ENCODE measurements at regions not wholly inside any gene's neighbourhood (a gene's known extent, or its start where the extent isn't known, plus 50 kb on each side); places are given as distances from the start of the nearest gene placed in this dataset.

GRCh38 chr6:80467408-80467807 is 360.9 kb downstream of the BCKDHB start:
- no peak for TF ChIP-seq CTCF (IDR thresholded peaks at IDR 0.05)
- no peaks in the 10 kb centered on the region for H3K27me3 Mint-ChIP-seq (ENCODE audit: unreplicated experiment)
- H3K4me1 Mint-ChIP-seq (ENCODE audit: unreplicated experiment): peaks cover 5% of the 10 kb centered on the region
- H3K27ac Mint-ChIP-seq (ENCODE audit: unreplicated experiment): no peak overlapping the region
- no peak for DNase-seq (ENCODE audit: extremely low spot score, unreplicated experiment)
- H3K4me3 Mint-ChIP-seq (ENCODE audit: unreplicated experiment): no peak overlapping the region
- no peaks in the 10 kb centered on the region for H3K36me3 Mint-ChIP-seq (ENCODE audit: unreplicated experiment)
- H3K9me3 Mint-ChIP-seq (ENCODE audit: unreplicated experiment): no peaks in the 10 kb centered on the region

- DNase-seq (ENCODE audit: extremely low spot score, unreplicated experiment): no peak
- no peak overlapping the region for H3K4me3 Mint-ChIP-seq (ENCODE audit: unreplicated experiment)
- TF ChIP-seq CTCF (IDR thresholded peaks at IDR 0.05): no peak
- H3K36me3 Mint-ChIP-seq (ENCODE audit: unreplicated experiment): no peaks in the 10 kb centered on the region
- H3K9me3 Mint-ChIP-seq (ENCODE audit: unreplicated experiment): no peaks in the 10 kb centered on the region
- H3K4me1 Mint-ChIP-seq (ENCODE audit: unreplicated experiment): peaks cover 5% of the 10 kb centered on the region
- no peaks in the 10 kb centered on the region for H3K27me3 Mint-ChIP-seq (ENCODE audit: unreplicated experiment)
- H3K27ac Mint-ChIP-seq (ENCODE audit: unreplicated experiment): no peak overlapping the region
Observed at GRCh38 chr6:80466981-80467380, 360.5 kb downstream of the BCKDHB start.

GRCh38 chr6:80465513-80465912 is 359.0 kb downstream of the BCKDHB start:
- DNase-seq (ENCODE audit: extremely low spot score, unreplicated experiment): no peak
- no peaks in the 10 kb centered on the region for H3K36me3 Mint-ChIP-seq (ENCODE audit: unreplicated experiment)
- H3K4me1 Mint-ChIP-seq (ENCODE audit: unreplicated experiment): peaks cover 15% of the 10 kb centered on the region
- H3K27ac Mint-ChIP-seq (ENCODE audit: unreplicated experiment): no peak overlapping the region
- no peak for TF ChIP-seq CTCF (IDR thresholded peaks at IDR 0.05)
- no peak overlapping the region for H3K4me3 Mint-ChIP-seq (ENCODE audit: unreplicated experiment)
- peaks cover 11% of the 10 kb centered on the region for H3K9me3 Mint-ChIP-seq (ENCODE audit: unreplicated experiment)
- no peaks in the 10 kb centered on the region for H3K27me3 Mint-ChIP-seq (ENCODE audit: unreplicated experiment)

GRCh38 chr6:80464901-80465300 is 358.4 kb downstream of the BCKDHB start:
- Mint-ChIP-seq H3K27ac (ENCODE audit: unreplicated experiment) (no peak overlapping the region), H3K4me3 (ENCODE audit: unreplicated experiment) (no peak overlapping the region), H3K36me3 (ENCODE audit: unreplicated experiment) (no peaks in the 10 kb centered on the region), H3K4me1 (ENCODE audit: unreplicated experiment) (peaks cover 19% of the 10 kb centered on the region), H3K27me3 (ENCODE audit: unreplicated experiment) (no peaks in the 10 kb centered on the region), H3K9me3 (ENCODE audit: unreplicated experiment) (peaks cover 11% of the 10 kb centered on the region)
- no peak for TF ChIP-seq CTCF (IDR thresholded peaks at IDR 0.05)
- DNase-seq (ENCODE audit: extremely low spot score, unreplicated experiment): no peak

GRCh38 chr6:80463197-80463596 is 356.7 kb downstream of the BCKDHB start:
- peaks cover 16% of the 10 kb centered on the region for H3K4me1 Mint-ChIP-seq (ENCODE audit: unreplicated experiment)
- H3K9me3 Mint-ChIP-seq (ENCODE audit: unreplicated experiment): peaks cover 11% of the 10 kb centered on the region
- H3K27me3 Mint-ChIP-seq (ENCODE audit: unreplicated experiment): no peaks in the 10 kb centered on the region
- DNase-seq (ENCODE audit: extremely low spot score, unreplicated experiment): no peak
- no peaks in the 10 kb centered on the region for H3K36me3 Mint-ChIP-seq (ENCODE audit: unreplicated experiment)
- no peak overlapping the region for H3K27ac Mint-ChIP-seq (ENCODE audit: unreplicated experiment)
- TF ChIP-seq CTCF (IDR thresholded peaks at IDR 0.05): no peak
- H3K4me3 Mint-ChIP-seq (ENCODE audit: unreplicated experiment): no peak overlapping the region

Data from osteocyte (in vitro differentiated cells).